HG03196 (cell line): ENCODE measurements at regions not wholly inside any gene's neighbourhood (a gene's known extent, or its start where the extent isn't known, plus 50 kb on each side); places are given as distances from the start of the nearest gene placed in this dataset.
"Not testable (repeated sequence)": the region's sequence is repeated elsewhere in the genome, so short reads cannot be mapped to it uniquely, and the experiment has no call there.

Experiments used
- ATAC-seq: cut with Tn5 transposase; IDR thresholded peaks from one replicate; pipeline ENCODE4 v1.9.1; 2021; ENCODE audit not compliant: unreplicated experiment

DNA sequence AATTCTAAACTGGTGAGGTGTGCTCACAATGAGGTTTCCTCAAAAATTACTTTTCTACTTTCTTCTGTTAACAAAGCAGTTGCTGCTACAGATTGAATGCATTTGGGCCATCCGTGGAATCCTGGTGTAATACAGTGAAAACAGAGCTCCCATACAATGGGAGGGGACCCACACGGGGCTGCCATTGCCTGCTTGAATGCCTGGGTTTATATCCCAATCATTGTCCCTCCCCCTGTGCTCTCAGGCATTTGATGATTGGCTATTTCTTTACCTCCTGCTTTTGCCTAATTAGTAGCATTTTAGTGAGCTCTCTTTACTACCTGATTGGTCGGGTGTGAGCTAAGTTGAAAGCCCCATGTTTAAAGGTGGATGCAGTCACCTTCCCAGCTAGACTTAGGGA, 52.9 kb upstream of the CSF1 start:
- not testable (repeated sequence) for ATAC-seq

DNA sequence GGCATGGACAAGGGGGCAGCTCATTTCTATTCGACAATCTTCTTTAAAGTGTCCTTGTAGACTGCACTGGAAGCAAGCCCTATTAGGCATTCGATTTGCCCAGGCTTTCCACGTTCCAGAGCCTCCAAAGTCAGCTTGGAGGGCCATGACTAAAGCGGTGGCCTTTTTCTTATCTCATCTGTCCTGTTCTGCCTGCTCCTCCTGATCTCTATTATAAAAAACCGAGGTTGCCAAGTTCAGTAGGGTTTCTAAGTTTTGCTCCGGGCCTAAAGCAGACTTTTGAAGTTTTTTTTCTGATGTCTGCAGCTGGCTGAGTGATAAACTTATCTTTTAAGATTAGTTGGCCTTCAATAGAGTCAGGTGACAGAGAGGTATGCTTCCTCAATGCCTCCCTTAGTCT, 54.7 kb upstream of the CSF1 start:
- not testable (repeated sequence) for ATAC-seq

DNA sequence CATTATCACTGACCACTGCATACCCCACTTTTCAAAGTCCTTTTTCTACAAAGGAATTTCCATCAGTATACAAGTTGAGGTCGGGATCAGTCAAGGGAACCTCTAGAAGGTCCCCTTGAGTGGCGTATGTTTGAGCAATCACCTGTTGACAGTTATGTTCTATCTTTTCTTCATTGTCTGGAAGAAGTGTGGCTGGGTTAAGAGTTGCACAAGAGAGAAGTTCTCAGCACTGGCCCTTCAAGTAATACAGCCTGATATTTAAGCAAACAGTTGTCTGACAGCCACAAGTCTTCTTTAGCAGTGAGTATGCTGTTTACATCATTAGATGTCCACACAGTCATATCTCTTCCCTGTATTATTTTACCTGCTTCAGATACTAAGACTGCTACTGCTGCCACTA, 56.7 kb upstream of the CSF1 start:
- not testable (repeated sequence) for ATAC-seq

DNA sequence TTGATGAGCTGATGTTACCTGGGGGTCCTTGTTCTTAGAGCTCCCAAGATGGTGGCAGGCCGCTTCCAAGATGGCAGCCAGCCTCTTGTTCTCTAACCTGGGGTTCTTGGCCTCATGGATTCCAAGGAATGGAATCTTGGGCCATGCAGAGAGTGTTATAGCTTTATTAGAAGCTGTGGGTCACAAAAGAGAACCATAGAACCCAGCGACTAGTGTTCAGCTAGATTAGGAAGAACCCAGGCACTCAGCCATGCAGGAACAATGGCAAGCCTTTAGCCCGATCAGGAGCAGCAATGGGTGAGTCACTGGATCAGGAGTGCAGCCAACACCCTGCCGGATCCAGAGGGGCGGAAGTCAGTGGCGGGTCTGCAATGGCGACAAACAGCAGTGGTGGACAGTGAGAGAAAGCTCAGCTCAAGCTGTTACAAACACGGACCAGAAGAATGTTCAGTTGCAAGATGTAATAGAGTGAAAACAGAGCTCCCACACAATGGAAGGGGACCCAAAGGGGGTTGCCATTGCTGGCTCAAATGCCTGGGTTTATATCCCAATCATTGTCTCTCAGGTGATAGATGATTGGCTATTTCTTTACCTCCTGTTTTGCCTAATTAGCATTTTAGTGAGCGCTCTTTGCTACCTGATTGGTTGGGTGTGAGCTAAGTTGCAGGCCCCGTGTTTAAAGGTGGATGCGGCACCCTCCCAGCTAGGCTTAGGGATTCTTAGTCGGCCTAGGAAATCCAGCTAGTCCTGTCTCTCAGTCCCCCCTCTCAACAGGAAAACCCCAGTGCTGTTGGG, 58.2 kb upstream of the CSF1 start:
- ATAC-seq, result not testable (repeated sequence)

DNA sequence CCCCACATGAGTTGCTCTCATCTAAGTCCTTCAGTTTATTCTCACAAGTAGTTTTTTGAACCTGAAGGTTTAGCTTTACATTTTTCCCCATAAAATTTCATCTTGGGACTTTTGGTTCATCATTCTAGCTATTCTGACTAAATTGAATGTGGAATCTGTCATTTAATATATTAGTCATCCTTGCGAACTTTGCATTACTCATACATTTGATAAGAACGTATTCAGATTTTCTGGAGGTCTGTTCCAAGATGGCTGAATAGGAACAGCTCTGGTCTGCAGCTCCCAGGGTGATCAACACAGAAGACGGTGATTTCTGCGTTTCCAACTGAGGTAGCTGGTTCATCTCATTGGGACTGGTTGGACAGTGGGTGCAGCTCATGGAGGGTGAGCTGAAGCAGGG, 59.8 kb upstream of the CSF1 start:
- no peak for ATAC-seq

DNA sequence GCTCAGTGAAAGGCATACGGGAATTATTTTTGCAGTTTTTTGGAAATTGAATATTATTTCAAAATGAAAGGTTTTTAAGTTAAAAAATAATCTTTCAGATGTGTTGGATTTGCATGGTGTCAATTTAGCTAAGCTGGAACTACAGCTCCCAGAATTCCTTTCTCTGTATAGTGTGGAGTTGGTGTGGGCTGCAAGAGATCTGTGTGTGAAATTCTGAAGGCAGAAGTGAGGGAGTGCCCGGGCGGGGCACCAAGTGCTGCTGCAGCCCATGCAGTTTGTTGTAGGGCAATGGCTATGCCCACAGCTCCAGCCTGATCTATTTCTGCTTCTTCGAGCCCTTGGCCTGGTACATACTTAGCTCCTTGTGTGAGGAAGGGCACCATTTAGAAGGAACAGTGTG, 60.5 kb upstream of the CSF1 start:
- no peak for ATAC-seq

DNA sequence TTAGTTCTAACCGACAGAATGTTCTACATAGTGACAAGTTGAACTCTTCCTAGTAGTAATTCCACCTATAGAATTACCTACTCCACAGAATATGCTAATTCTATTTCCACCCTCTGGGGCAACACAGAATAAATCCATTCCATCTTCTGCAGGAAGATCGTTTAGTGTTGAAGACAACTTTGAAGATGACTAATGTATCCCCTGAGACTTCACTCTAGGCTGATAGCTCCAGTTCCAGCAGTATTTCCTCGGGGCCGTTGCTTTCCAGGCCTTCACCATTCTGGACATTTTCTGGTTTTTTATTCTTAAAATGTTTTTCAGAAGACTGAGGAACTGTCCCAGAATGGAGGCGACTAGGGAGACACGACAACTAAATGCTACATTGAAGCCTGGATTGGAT, 61.0 kb upstream of the CSF1 start:
- ATAC-seq, result no peak

DNA sequence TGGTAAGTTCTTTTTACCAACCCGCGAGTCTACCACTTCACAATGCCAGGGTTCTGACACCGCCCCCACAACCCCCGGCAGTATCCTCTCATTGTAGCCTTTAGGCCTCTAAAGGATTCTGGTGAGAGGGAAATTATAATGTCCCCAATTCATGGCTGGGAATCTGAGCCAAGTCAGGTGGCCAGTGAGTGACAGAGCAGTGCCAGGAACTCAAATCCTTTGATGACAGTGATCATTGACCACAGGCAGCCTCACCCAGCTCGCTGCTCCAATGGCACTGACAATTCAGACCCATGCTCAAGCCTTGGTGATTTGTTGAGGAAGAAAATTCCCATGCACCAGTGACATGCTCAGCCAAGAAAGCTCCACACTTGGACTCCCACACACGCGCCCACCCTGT, 63.4 kb upstream of the CSF1 start:
- no peak for ATAC-seq

DNA sequence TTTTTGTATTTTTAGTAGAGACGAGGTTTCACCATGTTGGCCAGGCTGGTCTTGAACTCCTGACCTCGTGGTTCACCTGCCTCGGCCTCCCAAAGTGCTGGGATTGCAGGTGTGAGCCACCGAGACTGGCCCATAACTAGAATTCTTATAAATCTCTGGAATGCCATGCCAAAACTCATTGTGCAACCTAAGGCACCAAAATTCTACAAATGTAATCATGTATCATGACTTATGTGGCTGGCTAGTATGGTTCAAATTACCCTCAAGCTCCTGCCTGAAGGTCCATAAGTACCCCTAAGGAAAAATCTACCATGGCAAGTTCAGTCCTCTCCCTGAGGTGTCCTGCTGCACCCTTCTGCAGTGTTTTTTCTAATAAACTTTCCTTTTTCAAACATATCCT, 63.8 kb upstream of the CSF1 start:
- no peak for ATAC-seq

DNA sequence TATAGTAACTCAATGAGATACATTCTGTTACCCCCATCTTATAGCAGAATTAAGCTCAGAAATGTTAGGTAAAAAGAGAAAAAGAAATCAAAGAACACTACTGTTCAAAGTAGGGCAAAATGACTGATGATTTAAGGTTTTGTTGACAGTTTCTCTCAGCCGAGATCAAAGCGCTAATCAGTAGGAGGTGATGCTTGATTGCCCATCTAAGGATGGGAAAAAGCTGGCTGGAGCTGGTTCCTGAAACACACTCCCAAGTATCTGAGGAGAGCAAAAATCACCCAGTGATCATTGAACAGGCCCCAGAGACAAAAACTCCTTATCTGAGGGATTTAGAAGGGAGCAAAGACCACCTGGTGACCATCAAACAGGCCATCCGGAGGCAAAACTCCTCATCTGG, 64.5 kb upstream of the CSF1 start:
- ATAC-seq, result no peak

DNA sequence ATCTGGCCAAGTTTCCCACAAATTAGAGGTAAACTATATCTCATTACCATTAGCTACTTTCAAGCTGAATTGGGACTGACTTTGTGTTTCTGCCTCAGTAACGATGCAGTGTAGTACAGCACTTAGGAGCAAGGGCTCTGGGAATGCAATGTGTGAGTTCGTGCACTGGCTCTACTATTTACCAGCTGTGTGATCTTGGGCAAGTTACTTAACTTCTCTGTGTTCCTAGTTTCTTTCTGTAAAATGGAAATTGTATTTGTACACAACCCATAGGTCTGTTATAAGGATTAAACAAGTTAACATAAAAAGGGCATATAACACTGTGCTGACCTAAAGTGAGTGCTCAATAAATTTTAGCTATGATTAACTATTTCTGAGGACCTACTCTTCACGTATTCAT, 65.0 kb upstream of the CSF1 start:
- no peak for ATAC-seq

DNA sequence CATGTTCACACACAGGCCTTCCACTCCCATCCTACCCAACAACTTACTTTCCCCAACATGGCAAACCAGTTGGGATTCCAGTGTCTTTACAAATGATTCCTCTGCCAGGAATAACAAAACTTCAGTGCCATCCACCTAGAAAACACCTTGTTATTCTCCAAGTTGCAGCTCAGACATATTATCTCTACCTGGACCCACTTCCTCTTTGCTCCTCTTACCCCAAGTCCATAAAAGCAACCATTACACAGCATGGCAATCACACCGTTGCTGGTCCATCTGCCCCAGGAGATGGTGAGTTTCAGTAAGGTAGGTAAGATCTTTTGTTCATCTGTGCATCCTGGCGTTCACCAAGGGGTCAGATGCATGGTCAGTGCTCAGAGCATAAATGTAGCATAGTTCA, 66.0 kb upstream of the CSF1 start:
- ATAC-seq, result no peak

DNA sequence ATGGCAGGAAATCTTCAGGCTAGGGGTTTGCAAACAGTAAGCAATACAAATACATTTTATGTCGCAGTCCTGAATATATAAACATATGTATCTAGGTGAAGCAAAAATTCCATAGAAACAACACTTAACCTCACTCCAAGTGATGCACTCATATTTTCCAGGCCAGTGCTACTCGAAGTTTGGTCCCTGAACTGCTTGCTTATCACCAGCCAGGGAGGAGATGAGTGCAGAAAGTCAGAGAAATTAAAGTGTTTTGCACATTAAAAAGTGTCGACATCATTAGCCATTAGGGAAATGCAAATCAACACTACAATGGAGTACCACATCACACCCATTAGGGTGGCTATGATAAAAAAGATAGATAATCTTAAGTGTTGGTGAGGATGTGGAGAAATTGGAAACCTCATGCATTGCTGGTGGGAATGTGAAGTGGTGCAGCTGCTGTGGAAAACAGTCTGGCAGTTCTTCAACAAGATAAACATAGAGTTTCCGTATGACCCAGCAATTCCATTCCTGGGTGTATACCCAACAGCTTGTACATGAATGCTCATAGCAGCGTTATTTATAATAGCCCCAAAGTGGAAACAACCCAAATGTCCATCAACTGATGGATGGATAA, 70.5 kb upstream of the CSF1 start:
- ATAC-seq, result no peak

DNA sequence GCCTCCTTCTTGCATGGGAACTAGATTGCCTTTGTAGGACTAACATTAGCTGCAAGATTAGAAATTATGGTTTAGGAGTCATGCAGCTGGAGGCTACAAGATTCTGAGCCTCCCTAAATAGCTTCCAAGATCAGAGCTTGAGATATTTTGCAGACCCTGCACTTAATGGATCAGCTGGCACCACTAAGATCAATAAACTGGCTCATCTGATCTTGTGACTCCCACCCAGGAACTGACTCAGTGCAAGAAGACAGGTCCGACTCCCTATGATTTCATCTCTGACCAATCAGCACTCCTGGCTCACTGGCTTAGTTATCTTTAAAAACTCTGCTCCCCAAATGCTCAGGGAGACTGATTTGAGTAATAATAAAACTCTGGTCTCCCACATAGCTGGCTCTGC, 71.4 kb upstream of the CSF1 start:
- not testable (repeated sequence) for ATAC-seq

DNA sequence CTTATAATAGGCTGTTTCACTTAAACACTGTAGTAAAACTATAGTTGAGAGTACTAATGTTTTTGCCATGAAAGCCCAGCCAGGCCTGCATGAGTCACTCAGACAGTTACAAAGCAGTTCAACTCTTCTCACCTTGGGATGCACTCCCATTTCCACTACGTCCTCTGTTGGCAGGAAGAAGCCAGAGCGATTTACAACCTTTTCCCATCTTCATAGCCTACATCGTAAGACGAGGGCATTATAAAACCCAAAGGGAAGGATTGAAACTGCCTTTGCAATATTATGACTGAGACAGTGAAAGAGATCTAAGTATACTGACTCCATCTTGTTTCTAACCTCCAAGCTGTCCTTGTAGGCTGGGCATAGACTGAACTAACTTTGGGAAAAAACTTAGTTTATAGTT, 71.8 kb upstream of the CSF1 start:
- no peak for ATAC-seq

DNA sequence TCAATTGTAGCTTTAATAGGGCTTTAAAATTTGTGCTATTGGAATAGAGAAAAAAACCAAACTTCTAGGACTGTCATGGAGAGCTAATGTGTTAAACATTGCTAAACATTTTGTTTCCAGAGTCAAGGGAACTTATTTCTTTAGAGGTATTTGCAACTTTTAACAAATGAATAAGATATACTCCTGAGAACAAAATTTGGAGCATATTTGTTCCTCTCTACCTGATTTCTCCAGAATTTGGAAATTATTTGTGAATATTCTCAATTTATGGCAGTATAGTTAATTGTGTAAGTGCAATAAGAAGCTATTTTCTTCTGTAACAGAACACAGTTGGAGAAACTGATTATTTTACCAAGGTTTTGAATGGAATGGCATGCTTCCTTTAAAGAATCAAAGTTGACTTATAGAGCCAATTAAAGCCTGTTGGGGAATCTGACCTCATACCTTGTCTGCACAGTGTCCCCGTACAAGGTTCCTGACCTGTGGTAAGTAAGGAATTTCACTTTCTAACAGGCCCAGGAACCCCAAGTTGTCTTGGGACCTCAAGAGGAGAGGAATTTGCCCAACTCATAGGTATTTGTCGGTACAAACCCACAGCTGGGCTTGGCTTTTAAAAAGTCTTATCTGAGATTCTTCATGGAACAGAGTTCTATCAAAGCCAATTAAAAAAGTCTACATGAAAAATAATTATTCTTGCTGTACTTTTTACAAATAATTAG, 72.6 kb upstream of the CSF1 start:
- no peak for ATAC-seq

DNA sequence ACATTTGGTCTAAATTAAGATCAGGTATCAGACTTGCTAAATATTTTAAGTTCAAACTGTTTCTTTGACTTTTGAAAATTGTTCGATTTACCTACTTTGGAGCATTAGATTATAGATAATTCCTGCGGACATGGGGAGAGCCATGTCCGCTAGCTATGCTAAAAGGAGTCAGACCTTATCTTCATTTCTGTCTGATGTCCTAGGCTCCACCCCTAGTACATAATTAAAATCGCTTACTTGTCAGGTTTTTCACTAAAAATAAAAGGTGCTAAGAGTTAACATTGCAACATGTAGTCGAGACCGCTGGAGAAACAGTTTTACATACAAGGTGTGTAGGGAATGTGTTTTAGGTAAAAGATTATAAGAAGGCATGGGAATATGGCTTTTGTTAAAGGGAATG, 71.9 kb upstream of the EPS8L3 start:
- ATAC-seq, result not testable (repeated sequence)

DNA sequence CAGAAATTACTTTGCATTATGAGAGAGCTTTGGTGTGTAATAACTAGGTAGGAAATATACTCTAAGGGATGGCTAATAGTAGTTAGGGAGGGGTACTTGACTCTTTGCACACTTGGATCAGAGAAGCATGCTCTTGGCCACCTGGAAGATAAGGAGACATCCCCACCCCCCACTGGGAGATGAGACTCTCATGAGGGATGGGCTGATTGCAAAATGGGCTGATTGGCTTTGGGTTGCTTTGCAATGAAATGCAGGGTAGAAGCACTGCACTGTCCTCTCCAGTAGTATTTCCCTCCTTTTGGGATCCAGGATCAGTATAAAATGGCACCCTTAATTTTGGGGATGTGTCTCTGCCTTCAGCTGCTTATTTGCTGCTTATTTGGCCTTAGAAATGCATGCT, 71.2 kb upstream of the EPS8L3 start:
- ATAC-seq, result no peak

DNA sequence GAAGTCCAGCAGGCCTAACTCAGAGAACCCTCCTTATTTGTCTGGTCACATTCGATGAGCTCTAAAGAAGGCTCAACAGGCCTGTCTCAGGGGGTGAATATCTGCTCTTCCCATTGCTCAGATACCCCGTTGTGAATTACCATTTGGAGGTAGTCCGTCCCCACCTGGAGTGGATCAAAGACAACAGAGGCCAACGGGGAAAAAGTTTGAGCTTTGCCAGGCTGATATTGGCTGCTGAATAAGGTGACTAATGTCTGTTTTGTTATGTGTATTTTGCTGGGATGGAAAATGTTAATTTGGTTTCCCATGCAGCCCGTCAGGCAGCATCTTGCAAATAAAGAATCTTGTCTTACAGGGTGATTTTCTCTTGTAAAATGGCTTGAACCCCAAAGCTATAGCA, 69.2 kb upstream of the EPS8L3 start:
- ATAC-seq, result no peak

DNA sequence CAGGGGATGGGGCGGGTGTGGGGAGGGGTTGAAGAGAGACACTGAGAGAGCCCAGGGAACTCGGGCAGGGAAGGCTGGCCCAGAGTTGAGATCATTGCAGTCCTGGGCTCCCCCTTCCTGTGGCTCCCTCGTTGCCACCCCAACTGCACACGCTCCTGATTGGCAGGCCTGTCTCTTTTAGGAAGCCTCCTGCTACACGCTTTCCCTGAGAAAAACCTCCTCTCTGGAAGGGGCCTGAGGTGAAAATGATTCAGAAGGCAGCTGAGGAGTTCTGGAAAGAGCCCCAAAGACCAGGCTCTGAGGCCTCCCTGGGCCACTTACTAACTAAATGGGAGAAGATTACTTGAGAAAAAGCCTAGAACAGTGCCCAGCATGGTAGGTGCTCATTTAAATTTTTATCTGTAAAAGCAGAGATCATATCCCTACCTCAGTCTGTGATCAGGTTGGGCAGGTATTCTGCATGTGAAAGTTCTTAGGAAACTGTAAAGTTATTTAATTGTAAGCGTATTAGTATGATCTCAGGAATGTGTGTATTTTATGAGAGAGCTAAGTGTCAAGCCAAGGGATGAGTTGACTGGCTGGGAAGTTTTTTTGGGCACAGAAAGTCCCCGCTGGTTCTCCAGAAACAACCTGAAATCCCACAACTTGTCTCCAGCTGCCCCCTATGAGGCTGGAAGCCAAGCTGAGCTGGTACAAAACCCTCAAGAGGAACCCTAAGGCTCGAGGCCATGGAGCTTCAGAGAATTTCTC, 65.2 kb upstream of the EPS8L3 start:
- ATAC-seq, result no peak

DNA sequence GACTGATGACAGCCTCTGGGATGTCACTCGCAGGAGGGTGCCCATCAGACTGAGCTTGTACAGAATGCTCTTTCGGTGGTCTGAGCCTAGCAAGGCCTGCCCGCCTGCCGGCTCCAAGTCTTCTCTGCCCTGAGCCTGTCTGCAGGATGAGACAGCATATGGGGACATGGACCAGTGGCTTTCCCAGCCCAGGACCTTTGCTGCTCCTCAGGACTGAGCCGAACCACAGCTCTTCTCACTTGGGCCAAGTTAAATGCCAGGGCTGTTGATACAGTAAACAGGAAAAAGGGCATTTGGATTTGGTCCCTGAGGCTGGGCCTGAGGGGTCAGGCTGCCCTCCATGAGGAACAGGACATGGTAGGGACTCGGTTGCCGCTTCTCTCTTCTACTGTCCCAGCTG, 64.3 kb upstream of the EPS8L3 start:
- no peak for ATAC-seq

DNA sequence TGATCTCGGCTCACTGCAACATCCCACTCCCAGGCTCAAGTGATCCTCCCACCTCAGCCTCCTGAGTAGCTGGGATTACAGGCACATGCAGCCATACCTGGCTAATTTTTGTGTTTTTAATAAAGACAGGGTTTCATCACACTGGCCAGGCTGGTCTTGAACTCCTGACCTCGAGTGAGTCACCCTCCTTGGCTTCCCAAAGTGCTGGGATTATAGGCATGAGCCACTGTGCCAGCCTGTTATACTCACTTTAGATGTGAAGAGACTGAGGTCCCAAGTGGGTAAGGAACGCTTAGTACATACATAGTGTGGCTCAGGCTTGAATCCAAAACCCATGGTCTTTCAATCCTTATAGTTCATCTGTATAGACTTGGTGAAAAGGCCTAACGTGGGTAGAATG, 63.7 kb upstream of the EPS8L3 start:
- ATAC-seq, result no peak
